ENCODE measurements at regions not wholly inside any gene's neighbourhood (a gene's known extent, or its start where the extent isn't known, plus 50 kb on each side); places are given as distances from the start of the nearest gene placed in this dataset.

DNA sequence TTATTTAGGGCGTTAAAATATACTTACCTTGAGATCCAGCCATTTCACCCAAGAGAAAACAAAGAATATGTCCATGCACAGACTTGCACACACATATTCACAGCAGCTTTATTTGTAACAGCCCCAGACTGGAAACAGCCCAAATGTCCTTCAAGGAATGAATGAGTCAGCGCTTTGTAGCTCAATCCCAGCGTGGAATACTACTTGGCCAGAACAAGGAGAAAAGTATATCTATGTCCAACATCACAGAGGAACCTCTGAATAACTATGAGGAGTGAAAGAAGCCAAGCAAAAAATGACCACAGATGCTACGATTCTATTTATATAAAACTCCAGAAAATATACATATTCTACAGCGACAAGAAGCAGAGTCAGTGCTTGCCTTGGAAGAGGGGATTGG, 158.3 kb downstream of the ENGASE start:
- Histone ChIP-seq H3K27me3 (ENCODE audit: control insufficient read depth, insufficient read depth, low read length) (peaks cover 4% of the 10 kb centered on the region; the same call in 1 of the 2 replicates), H3K36me3 (ENCODE audit: control insufficient read depth, insufficient read depth, low read length) (no peaks in the 10 kb centered on the region), H3K27ac (ENCODE audit: low read length) (no peak overlapping the region), H3K9me3 (ENCODE audit: control insufficient read depth, insufficient read depth, low read depth, low read length) (no peaks in the 10 kb centered on the region), H3K4me1 (ENCODE audit: control insufficient read depth, insufficient read depth, low read length) (no peaks in the 10 kb centered on the region), H3K4me3 (ENCODE audit: low read depth in 2 of 2, low read length in 2 of 2) (no peak overlapping the region)
- DNase-seq (ENCODE audit: low read depth, low spot score): no peak
- intact Hi-C loops (cut with micrococcal nuclease; ENCODE audit: unreplicated experiment): no loop called here
- ATAC-seq: no peak
- TF ChIP-seq TCF7L2 (IDR thresholded peaks at IDR 0.05; ENCODE audit: low read depth, low read length): no peak
- TF ChIP-seq, protein P1, sequence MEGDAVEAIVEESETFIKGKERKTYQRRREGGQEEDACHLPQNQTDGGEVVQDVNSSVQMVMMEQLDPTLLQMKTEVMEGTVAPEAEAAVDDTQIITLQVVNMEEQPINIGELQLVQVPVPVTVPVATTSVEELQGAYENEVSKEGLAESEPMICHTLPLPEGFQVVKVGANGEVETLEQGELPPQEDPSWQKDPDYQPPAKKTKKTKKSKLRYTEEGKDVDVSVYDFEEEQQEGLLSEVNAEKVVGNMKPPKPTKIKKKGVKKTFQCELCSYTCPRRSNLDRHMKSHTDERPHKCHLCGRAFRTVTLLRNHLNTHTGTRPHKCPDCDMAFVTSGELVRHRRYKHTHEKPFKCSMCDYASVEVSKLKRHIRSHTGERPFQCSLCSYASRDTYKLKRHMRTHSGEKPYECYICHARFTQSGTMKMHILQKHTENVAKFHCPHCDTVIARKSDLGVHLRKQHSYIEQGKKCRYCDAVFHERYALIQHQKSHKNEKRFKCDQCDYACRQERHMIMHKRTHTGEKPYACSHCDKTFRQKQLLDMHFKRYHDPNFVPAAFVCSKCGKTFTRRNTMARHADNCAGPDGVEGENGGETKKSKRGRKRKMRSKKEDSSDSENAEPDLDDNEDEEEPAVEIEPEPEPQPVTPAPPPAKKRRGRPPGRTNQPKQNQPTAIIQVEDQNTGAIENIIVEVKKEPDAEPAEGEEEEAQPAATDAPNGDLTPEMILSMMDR (IDR thresholded peaks at IDR 0.05): no peak
- no TSS peak for BruUV-seq (replicated peaks)
- ChIA-PET POLR2A (interaction anchor here (0.6 kb wide), 1 partner anchor 1117 kb away, joined by 11 read pairs; no protein-coding TSS in a partner anchor), CTCF (no interaction called here)
- in situ Hi-C loops (cut with HindIII; ENCODE audit: low pct_unique_long_range_greater_than_20kb, low sequenced_read_pairs): no loop called here

DNA sequence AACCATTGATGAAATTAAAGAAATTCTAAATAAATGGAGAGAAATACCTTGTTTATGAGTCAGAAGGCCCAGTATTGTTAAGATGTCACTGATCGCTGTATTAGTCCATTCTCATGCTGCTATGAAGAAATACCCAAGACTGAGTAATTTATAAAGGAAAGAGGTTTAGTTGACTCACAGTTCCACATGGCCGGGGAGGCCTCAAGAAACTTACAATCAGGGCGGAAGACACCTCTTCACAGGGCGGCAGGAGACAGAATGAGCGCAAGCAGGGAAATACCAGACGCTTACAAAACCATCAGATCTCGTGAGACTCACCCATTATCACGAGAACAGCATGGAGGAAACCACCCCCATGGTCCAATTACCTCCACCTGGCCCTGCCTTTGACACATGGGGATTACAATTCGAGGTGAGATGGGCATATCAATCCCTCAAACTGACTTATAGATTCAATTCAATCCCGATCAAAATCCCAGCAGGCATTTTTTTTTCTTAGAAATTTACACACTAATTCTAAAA, 157.2 kb downstream of the ENGASE start:
- no peak overlapping the region for H3K4me3 ChIP-seq (ENCODE audit: low read depth in 2 of 2, low read length in 2 of 2)
- intact Hi-C loops (cut with micrococcal nuclease; ENCODE audit: unreplicated experiment) (no loop called here), in situ Hi-C loops (cut with HindIII; ENCODE audit: low pct_unique_long_range_greater_than_20kb, low sequenced_read_pairs) (no loop called here)
- no peak for ATAC-seq
- no TSS peak for BruUV-seq (replicated peaks)
- H3K36me3 ChIP-seq (ENCODE audit: control insufficient read depth, insufficient read depth, low read length): no peaks in the 10 kb centered on the region
- no peak for DNase-seq (ENCODE audit: low read depth, low spot score)
- H3K27me3 ChIP-seq (ENCODE audit: control insufficient read depth, insufficient read depth, low read length): peaks cover 4% of the 10 kb centered on the region; the same call in 1 of the 2 replicates
- H3K9me3 ChIP-seq (ENCODE audit: control insufficient read depth, insufficient read depth, low read depth, low read length): no peaks in the 10 kb centered on the region
- H3K4me1 ChIP-seq (ENCODE audit: control insufficient read depth, insufficient read depth, low read length): no peaks in the 10 kb centered on the region
- CTCF ChIA-PET: no interaction called here
- H3K27ac ChIP-seq (ENCODE audit: low read length): no peak overlapping the region
- POLR2A ChIA-PET: no interaction called here
- TF ChIP-seq POLR2AphosphoS5 (IDR thresholded peaks at IDR 0.05; ENCODE audit: low read depth, low read length): no peak

DNA sequence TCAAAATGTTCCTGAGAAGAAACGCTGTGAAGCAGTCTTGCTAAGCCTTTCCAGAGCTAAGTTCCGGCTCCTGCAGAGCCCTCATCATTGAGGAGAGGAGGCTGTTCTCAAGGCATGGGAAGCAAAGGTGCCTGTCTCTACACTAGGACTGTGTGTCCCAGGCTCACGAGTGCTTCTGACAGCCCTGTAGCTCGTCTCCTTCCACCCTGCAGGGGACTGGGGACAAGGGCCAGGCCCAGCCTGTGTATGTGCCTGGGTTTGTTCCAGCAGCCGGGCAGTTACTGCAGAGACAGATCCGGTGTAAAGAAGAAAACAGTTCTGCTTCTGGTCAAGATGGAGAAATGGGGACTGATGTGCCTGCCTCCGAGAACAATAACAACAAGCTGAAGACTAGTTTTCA, 156.0 kb downstream of the ENGASE start:
- no peaks in the 10 kb centered on the region for H3K4me1 ChIP-seq (ENCODE audit: control insufficient read depth, insufficient read depth, low read length)
- no peaks in the 10 kb centered on the region for H3K9me3 ChIP-seq (ENCODE audit: control insufficient read depth, insufficient read depth, low read depth, low read length)
- H3K27me3 ChIP-seq (ENCODE audit: control insufficient read depth, insufficient read depth, low read length): peaks cover 4% of the 10 kb centered on the region; the same call in 1 of the 2 replicates
- ATAC-seq (no peak; the same call in 1 of the 2 replicates), DNase-seq (ENCODE audit: low read depth, low spot score) (no peak)
- intact Hi-C loops (cut with micrococcal nuclease; ENCODE audit: unreplicated experiment): no loop called here
- H3K36me3 ChIP-seq (ENCODE audit: control insufficient read depth, insufficient read depth, low read length): no peaks in the 10 kb centered on the region
- CTCF ChIA-PET: no interaction called here
- no TSS peak for BruUV-seq (replicated peaks)
- H3K27ac ChIP-seq (ENCODE audit: low read length): no peak overlapping the region
- POLR2A ChIA-PET: no interaction called here
- in situ Hi-C loops (cut with HindIII; ENCODE audit: low pct_unique_long_range_greater_than_20kb, low sequenced_read_pairs): no loop called here
- H3K4me3 ChIP-seq (ENCODE audit: low read depth in 2 of 2, low read length in 2 of 2): no peak overlapping the region
- TF ChIP-seq POLR2AphosphoS5 (IDR thresholded peaks at IDR 0.05; ENCODE audit: low read depth, low read length) (no peak), SIN3A (IDR thresholded peaks at IDR 0.05; ENCODE audit: borderline replicate concordance, insufficient read depth, low read depth, low read length) (no peak), TCF7L2 (IDR thresholded peaks at IDR 0.05; ENCODE audit: low read depth, low read length) (no peak)
- TF ChIP-seq, protein P2, sequence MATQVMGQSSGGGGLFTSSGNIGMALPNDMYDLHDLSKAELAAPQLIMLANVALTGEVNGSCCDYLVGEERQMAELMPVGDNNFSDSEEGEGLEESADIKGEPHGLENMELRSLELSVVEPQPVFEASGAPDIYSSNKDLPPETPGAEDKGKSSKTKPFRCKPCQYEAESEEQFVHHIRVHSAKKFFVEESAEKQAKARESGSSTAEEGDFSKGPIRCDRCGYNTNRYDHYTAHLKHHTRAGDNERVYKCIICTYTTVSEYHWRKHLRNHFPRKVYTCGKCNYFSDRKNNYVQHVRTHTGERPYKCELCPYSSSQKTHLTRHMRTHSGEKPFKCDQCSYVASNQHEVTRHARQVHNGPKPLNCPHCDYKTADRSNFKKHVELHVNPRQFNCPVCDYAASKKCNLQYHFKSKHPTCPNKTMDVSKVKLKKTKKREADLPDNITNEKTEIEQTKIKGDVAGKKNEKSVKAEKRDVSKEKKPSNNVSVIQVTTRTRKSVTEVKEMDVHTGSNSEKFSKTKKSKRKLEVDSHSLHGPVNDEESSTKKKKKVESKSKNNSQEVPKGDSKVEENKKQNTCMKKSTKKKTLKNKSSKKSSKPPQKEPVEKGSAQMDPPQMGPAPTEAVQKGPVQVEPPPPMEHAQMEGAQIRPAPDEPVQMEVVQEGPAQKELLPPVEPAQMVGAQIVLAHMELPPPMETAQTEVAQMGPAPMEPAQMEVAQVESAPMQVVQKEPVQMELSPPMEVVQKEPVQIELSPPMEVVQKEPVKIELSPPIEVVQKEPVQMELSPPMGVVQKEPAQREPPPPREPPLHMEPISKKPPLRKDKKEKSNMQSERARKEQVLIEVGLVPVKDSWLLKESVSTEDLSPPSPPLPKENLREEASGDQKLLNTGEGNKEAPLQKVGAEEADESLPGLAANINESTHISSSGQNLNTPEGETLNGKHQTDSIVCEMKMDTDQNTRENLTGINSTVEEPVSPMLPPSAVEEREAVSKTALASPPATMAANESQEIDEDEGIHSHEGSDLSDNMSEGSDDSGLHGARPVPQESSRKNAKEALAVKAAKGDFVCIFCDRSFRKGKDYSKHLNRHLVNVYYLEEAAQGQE (IDR thresholded peaks at IDR 0.05; ENCODE audit: insufficient read depth in 1 of 2, low read depth in 2 of 2, low read length in 1 of 2): no peak
- TF ChIP-seq, protein P1 (IDR thresholded peaks at IDR 0.05): no peak
